HG03571 (cell line): ENCODE measurements at regions not wholly inside any gene's neighbourhood (a gene's known extent, or its start where the extent isn't known, plus 50 kb on each side); places are given as distances from the start of the nearest gene placed in this dataset.

ENCODE experiments used
- ATAC-seq: cut with Tn5 transposase; IDR thresholded peaks from one replicate; pipeline ENCODE4 v1.9.1; 2021; ENCODE audit not compliant: unreplicated experiment

- ATAC-seq, result no peak
Measured at GRCh38 chr1:209400351-209401220, 182.9 kb upstream of the CAMK1G start.

- no peak for ATAC-seq
Measured at GRCh38 chr1:209402697-209403096, 180.8 kb upstream of the CAMK1G start.

DNA sequence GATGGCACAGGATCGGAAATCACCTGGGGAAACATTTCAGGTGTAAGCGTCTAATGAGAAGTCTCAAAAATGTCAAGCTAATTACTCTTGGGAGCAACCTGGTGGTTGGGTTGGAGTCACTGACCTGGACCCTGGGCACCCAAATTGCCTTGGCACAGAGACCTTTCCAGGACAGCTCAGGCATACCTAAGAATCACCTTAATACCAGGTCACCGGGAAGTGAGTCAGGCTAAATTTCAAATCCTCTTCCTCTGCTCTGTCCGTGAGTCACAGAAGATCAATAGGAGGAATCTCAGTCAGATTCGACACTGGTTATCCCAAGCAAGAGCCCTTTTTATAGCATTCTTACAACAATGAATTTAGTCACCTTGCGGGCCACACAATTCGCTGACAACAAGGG lies 179.6 kb upstream of the CAMK1G start:
- no peak for ATAC-seq

DNA sequence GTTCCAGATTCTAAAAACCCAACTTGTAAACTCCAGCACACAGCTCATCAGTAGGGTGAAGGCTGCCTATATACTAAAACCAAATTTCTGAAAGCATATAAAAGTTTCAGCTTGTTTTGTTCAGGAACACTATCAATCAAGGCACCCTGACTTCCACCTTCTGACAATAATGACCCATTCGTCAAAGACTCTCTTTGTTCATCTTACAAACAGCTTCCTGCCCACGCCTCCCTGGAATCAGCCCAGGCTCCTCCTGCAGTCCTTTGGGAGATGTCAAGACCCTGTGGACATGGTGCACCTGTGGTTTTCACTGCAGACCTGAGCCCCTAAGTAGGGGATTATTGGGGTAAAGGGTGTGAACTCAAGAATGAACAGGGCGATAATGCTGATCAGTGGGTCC lies 178.9 kb upstream of the CAMK1G start:
- ATAC-seq, result no peak

GRCh38 chr1:209405183-209405814 lies 178.2 kb upstream of the CAMK1G start:
- ATAC-seq, result no peak

- no peak for ATAC-seq
Measured at GRCh38 chr1:209406168-209406567, 177.3 kb upstream of the CAMK1G start.

- ATAC-seq, result no peak
Measured at GRCh38 chr1:209406595-209406994, 176.9 kb upstream of the CAMK1G start.

DNA sequence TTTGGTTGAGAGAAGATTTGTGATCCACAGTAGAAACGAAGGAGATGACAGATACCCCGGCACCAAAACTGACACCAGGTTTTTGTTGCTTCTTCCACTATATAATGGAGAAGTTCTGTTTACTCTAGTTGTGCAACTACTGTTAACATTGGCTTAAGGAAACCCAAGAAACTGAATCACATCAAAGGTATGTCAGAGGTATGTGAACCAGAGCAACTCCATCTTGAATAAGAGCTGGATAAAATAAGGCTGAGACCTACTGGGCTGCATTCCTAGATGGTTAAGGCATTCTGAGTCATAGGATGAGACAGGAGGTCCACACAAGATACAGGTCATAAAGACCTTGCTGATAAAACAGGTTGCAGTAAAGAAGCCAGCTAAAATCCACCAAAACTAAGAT lies 173.7 kb upstream of the CAMK1G start:
- no peak for ATAC-seq

DNA sequence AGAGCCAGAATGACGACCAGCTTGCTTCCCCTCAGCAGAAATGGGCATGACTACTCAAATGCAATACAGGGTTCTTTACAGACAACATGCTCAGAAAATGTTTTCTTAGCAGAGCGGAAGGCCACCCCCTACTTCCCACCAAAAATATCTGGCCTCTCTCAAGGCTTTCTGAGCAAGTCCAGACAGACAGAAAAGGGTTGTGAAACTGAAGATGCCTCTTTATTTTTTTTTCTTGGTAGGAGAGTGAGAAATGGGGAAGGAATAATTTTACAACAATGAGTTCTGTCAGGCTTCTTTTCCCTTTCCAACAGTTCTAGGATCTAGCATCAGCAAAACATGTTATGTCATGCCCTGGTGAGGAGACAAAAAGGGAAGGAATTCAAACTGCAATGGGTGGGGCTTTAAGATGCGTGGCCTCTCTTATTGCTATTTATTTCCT lies 172.0 kb upstream of the CAMK1G start:
- ATAC-seq, result no peak

DNA sequence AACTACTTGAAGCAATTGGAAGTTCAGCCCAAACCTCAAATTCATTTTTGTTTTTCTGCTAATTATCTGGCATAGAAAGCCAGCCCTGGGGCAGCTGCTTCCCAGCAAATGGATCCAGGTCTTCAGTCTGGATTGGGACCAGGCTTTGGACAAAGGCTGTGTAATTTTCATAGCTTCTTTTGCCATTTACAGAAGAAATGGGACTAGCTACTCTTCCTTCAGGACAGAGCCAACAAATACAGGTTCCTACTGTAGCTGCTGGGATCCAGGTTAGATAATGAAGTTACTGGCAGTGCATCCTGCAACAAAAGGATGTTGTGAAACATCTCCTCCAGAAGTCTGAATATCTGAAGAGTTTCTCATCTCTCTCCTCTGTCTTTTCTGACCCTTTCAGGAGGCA lies 171.5 kb upstream of the CAMK1G start:
- no peak for ATAC-seq

- ATAC-seq, result no peak
Measured at GRCh38 chr1:209412566-209412965, 170.9 kb upstream of the CAMK1G start.

DNA sequence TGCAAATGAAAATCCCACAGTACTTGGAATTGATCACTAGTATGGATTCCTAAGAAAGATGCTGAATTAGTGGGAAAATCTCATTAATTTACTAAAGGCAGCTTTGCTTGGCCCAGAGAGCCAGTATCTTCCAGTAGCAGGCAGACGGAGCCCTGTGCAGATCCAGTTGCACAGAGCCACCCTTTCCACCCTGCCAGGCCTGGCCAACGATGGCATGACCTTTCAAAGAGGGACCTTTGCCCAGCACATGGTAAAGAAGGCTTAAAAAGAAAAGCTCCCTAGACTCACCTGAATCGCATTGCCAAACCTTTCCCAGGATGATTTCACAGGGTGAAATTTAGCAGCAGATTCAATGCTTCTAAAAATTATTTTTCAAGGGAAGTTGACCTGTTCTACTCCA lies 170.5 kb upstream of the CAMK1G start:
- ATAC-seq, result no peak

DNA sequence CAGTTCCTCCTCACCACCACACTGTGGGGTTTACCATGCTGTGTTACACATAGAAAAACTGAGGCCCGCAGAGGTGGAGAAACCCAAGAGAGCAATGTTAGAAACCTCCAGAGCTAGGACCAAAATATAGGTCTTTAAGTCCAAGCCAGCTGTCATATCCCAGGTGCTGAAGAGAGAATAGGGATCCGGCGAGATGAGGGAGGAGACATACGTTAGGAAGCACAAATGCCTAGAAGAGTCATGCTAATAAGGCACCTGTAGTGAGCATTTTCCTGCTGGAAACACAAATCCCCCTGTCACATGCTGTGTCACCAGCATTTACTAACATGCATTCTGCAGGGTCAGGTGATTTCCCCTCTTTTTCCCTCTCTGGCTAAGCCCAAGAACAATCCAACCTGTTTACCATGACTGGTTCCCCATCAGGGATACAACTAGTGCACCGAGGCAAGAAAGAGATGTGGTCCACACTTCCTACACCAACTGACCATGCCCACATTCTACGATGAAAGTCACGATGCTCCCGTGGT lies 168.6 kb upstream of the CAMK1G start:
- no peak for ATAC-seq

- ATAC-seq, result no peak
Measured at GRCh38 chr1:209416039-209416438, 167.5 kb upstream of the CAMK1G start.

GRCh38 chr1:209416716-209417115 lies 166.8 kb upstream of the CAMK1G start:
- ATAC-seq, result no peak

DNA sequence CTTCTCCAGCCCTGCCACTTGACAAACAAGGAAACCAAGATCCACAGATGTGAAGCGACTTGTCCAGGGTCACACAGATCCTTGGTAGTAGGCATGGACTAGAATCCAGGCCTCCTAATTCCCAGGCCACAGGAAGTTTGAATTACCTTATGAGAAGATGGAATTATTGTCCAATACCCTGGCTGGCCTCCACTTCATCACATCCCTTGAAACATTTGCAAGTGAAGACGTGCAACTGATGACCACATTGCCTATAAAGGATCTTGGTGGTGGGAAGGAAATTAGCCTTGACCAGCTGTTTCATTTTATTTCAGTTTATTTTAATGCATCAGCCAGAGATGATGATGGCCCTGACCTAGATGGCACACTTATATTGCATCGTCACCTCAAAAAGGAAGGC lies 165.8 kb upstream of the CAMK1G start:
- no peak for ATAC-seq

GRCh38 chr1:209420276-209420675 lies 163.2 kb upstream of the CAMK1G start:
- no peak for ATAC-seq

GRCh38 chr1:209421186-209421585 lies 162.3 kb upstream of the CAMK1G start:
- ATAC-seq, result no peak

DNA sequence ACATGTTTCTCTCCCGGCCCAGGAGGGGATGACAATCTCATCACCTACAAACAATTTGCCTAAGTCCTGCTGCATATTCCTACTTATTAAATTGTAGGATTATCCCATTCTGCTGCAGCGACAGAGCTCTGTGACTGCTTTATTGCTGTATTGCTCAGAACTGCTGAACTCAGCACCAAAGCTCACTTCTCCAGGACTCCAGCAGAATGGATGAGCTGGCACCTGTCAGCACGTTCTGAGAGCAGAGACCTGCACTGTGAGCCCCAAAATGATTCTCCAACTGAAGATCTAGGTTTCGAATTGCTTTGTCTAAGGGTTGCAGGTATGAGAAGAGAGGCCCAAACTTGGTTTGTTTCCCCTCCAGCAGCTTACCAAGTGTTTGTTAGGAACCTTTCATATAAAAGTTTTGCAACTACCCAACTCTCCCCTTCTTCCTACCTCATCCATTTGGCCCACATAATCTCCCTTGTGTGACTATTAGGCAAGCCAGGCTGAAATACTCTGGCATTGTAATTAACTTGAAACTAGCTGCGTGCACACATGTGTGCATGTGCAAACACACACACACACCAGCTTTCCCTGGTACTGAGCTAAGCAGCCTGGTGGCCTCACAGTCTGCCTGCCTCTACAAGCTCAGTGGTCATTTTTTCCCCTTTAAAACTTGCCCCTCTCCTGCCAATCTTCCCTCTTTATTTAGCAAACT lies 161.4 kb upstream of the CAMK1G start:
- ATAC-seq, result no peak

DNA sequence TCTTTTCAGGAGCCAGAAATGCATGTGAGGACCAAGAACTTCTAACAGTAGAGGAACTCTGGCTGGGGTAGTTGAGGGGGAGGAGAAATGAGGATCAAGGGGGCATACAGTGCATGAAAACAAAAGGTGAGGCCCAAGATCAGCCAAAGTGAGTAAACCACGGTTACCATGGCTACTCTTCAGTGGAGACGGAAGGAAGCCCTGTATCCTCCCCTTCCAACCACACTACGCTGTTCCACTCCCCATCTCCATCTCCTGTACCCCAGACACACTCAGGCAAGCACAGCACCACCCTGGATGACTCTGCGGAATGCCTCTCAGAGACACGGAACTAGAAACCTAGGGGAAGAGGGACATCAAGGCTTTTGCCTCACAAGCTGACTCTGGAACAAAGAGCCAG lies 157.6 kb upstream of the CAMK1G start:
- ATAC-seq, result no peak

GRCh38 chr1:209427277-209427676 lies 156.2 kb upstream of the CAMK1G start:
- ATAC-seq, result no peak

DNA sequence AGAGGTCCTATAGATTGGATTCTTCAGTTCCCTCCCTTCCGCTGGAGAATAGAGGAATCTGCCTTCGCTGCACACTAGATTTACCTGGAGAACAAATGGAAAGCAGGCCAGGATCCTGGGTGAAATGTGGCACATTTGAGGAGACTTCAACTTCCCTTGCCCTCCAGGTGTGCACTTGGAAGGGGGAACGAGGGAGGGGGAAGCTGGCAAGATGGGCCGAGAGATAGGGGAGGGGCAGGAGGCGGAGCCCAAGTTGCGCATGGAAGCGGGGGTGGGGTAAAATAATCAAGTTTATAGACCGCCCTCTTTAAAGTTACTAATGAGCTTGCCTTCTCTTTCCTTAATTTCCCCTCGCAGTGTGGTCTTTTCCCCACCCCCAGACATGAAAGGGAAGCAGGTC lies 155.7 kb upstream of the CAMK1G start:
- ATAC-seq, result no peak
